GM08714 (cell line): ENCODE measurements at regions not wholly inside any gene's neighbourhood (a gene's known extent, or its start where the extent isn't known, plus 50 kb on each side); places are given as distances from the start of the nearest gene placed in this dataset.

Experiments
- H3K4me3 ChIP-seq: fragments of 200-500 bp; sonication (Bioruptor generic); 2 replicates; pipeline ENCODE4 v1.5.1; 2014; ENCODE audit warnings: mild to moderate bottlenecking, low read length, inconsistent platforms
- ZNF274 ChIP-seq: IDR thresholded peaks from 2 replicates; pipeline ENCODE4 v1.6.1; 2012; ENCODE audit warnings: mild to moderate bottlenecking, low read depth, low read length

DNA sequence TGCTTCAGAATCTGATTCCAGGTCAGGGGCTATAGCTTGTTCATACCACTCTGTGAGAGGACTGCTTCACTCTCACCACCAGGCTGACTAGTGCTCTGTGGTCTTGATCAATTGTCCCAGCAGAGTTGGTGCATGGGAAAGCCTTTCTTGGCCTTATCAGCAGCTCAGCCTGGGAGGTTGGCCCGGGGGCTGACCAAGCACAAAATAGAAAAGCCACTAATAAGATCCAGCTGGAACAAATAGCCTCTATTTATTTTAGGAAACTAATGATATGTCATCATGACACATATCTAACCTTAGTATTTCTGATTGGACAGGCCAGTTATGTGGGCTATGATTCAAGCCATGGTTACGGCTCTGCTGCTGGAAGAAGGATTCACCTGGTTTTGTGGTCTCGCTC is 134.2 kb downstream of the GDAP2 start:
- TF ChIP-seq ZNF274 = no peak
- H3K4me3 ChIP-seq = no peak overlapping the region

- no peak overlapping the region for H3K4me3 ChIP-seq
- TF ChIP-seq ZNF274 = no peak
Observed at GRCh38 chr1:117795792-117796191, 133.6 kb downstream of the GDAP2 start.

- no peak overlapping the region for H3K4me3 ChIP-seq
- TF ChIP-seq ZNF274 = no peak
Observed at GRCh38 chr1:117796226-117796625, 133.2 kb downstream of the GDAP2 start.

DNA sequence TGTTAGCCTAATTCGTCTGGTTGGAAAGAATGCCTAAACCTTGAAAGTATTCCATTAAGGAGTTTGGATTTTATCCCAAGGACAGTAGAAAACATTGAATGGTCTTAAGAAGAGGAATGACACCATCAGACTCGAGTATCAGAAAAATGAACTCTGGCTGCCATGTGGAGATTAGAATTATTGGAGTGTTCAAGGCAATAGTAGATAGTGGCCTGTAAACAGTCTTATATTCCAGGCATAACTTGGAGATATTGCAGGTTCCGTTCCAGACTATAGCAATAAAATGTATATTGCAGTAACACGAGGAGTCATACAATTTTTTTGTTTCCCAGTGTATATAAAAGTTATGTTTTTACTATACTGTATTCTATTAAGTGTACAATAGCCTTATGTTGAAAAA is 130.9 kb downstream of the GDAP2 start:
- TF ChIP-seq ZNF274 = no peak
- no peak overlapping the region for H3K4me3 ChIP-seq

- H3K4me3 ChIP-seq = no peak overlapping the region
- no peak for TF ChIP-seq ZNF274
Observed at GRCh38 chr1:117802531-117803257, 126.7 kb downstream of the GDAP2 start.

- no peak overlapping the region for H3K4me3 ChIP-seq
- TF ChIP-seq ZNF274 = no peak
Observed at GRCh38 chr1:117803318-117803717, 126.1 kb downstream of the GDAP2 start.

GRCh38 chr1:117809764-117810163 is 119.7 kb downstream of the GDAP2 start:
- TF ChIP-seq ZNF274 = no peak
- H3K4me3 ChIP-seq = no peak overlapping the region

DNA sequence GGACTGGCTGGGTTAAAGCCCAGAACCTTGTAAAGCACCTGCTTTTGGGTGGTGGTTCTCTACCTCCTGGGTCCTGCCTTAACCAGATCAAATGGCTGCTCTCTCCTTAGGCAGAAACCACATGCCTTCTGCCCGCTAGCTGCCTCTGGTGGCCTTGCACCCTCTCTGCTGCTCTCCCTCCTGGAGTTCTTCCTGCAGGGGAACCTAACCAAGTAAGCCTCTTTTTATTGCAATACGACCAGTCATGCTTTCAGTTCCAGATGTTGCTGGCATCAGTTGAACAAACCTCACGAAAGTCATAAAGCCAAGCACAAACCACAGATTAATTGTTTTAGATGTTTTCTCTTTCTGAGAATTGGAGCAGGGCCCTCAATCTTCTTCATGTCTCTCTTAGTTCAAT is 118.9 kb downstream of the GDAP2 start:
- H3K4me3 ChIP-seq = no peak overlapping the region
- no peak for TF ChIP-seq ZNF274

DNA sequence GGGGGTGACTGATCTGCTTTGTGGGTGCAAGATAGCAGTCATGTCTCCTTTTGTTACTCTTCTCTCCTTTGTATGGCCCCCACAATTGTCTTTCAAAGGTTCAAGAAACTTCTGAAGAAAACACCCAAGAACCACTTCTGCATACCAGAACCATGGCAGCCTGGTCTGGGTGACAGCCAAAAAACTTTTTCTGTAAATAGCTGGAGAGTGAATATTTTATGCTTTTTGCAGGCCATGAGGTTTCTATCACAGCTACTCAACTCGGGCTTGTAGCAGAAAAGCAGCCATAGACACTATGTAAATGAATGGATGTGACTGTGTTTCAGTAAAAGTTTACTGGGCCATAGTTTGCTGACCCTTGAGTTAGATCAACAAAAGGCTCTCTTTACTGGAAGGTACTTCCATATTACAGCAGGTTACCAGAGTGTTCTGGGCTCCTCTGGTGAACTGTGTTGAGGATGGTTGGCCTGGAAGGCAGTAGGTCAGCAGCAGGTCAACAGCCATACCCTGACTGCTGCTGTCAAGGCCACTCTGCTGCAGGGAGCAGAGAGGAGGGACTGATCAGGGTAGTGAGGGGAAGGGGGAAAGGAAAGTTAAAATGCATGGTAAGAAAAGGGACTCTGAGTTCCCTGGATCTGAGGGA is 116.4 kb downstream of the GDAP2 start:
- TF ChIP-seq ZNF274 = no peak

More for the DNA sequence above, 116.4 kb downstream of the GDAP2 start:
- no peak overlapping the region for H3K4me3 ChIP-seq
